Neuronal stem cell (in vitro differentiated cells): ENCODE measurements at regions not wholly inside any gene's neighbourhood (a gene's known extent, or its start where the extent isn't known, plus 50 kb on each side); places are given as distances from the start of the nearest gene placed in this dataset.

Experiments
- DNase-seq: peaks from one replicate; pipeline ENCODE4 v3.0.0-alpha.2; 2013; ENCODE audit warnings: low spot score
- H2AFZ ChIP-seq: one replicate; pipeline ENCODE4 v1.6.1; 2013; ENCODE audit warnings: mild to moderate bottlenecking, low read length, inconsistent platforms
- H2AK5ac ChIP-seq: 2 replicates; pipeline ENCODE4 v1.6.1; 2013; ENCODE audit warnings: low read depth, mild to moderate bottlenecking, inconsistent platforms, low read length, moderate library complexity, mixed read lengths
- H2BK120ac ChIP-seq: 2 replicates; pipeline ENCODE4 v1.6.1; 2013; ENCODE audit warnings: low read depth, mild to moderate bottlenecking, inconsistent platforms, low read length, moderate library complexity, mixed read lengths
- H2BK12ac ChIP-seq: one replicate; pipeline ENCODE4 v1.6.1; 2013; ENCODE audit warnings: low read length, inconsistent platforms
- H2BK15ac ChIP-seq: 2 replicates; pipeline ENCODE4 v1.6.1; 2013; ENCODE audit warnings: mild to moderate bottlenecking, low read length, inconsistent platforms, mixed read lengths
- H2BK5ac ChIP-seq: one replicate; pipeline ENCODE4 v1.6.1; 2013; ENCODE audit warnings: inconsistent platforms, mild to moderate bottlenecking, low read length, moderate library complexity
- H3K14ac ChIP-seq: one replicate; pipeline ENCODE4 v1.6.1; 2013; ENCODE audit warnings: low read length, inconsistent platforms
- H3K18ac ChIP-seq: 2 replicates; pipeline ENCODE4 v1.6.1; 2013; ENCODE audit warnings: low read length, inconsistent platforms
- H3K23ac ChIP-seq: 2 replicates; pipeline ENCODE4 v1.6.1; 2013; ENCODE audit warnings: low read depth, mild to moderate bottlenecking, mixed read lengths, low read length, inconsistent platforms; ENCODE audit not compliant: poor library complexity
- H3K27ac ChIP-seq: replicated peaks from 3 replicates; pipeline ENCODE4 v1.5.1; 2013; ENCODE audit warnings: low read length, inconsistent platforms
- H3K27me3 ChIP-seq, 3 experiments: 2 replicates each; pipeline ENCODE4 v1.6.1; 2013; ENCODE audit warnings: low read length in 3 of 3, mild to moderate bottlenecking in 2 of 3, inconsistent platforms in 1 of 3, low read depth in 1 of 3, mixed read lengths in 1 of 3, moderate library complexity in 1 of 3; ENCODE audit not compliant: control insufficient read depth in 3 of 3, insufficient read depth in 3 of 3
- H3K36me3 ChIP-seq, 2 donors: replicated peaks in 1 of 2; 2 replicates each; pipeline ENCODE4 v1.6.1; 2013; ENCODE audit warnings: low read length in 2 of 2; ENCODE audit not compliant: control insufficient read depth in 2 of 2, insufficient read depth in 2 of 2
- H3K4ac ChIP-seq: 2 replicates; pipeline ENCODE4 v1.6.1; 2013; ENCODE audit warnings: inconsistent platforms, mild to moderate bottlenecking, low read length, moderate library complexity
- H3K4me1 ChIP-seq, 2 donors: 1 replicate in 1 of 2; 2 replicates in 1 of 2; pipeline ENCODE4 v1.6.1; 2013; ENCODE audit warnings: low read length in 2 of 2, low read depth in 1 of 2; ENCODE audit not compliant: control insufficient read depth in 2 of 2, insufficient read depth in 1 of 2
- H3K4me2 ChIP-seq: one replicate; pipeline ENCODE4 v1.6.1; 2013; ENCODE audit warnings: mild to moderate bottlenecking, low read length, inconsistent platforms; ENCODE audit not compliant: insufficient read depth, poor library complexity, severe bottlenecking
- H3K4me3 ChIP-seq, 2 donors: 2 replicates each; pipeline ENCODE4 v1.5.1; 2013; ENCODE audit warnings: low read length in 2 of 2, mild to moderate bottlenecking in 2 of 2, inconsistent platforms in 1 of 2, moderate library complexity in 1 of 2
- H3K79me1 ChIP-seq: one replicate; pipeline ENCODE4 v1.6.1; 2013; ENCODE audit warnings: low read depth, mild to moderate bottlenecking, inconsistent platforms, low read length, moderate library complexity
- H3K9ac ChIP-seq: one replicate; pipeline ENCODE4 v1.6.1; 2013; ENCODE audit warnings: mild to moderate bottlenecking, low read depth, low read length, inconsistent platforms; ENCODE audit not compliant: poor library complexity
- H3K9me3 ChIP-seq, 2 donors: replicated peaks in 1 of 2; 2 replicates each; pipeline versions ENCODE3 to v1.6.1; 2013; ENCODE audit warnings: low read length in 2 of 2, mild to moderate bottlenecking in 2 of 2, inconsistent platforms in 1 of 2, low read depth in 1 of 2, mixed read lengths in 1 of 2, moderate library complexity in 1 of 2; ENCODE audit not compliant: control insufficient read depth in 2 of 2, insufficient read depth in 1 of 2
- H4K8ac ChIP-seq: one replicate; pipeline ENCODE4 v1.6.1; 2013; ENCODE audit warnings: low read depth, mild to moderate bottlenecking, inconsistent platforms, low read length, moderate library complexity
- H4K91ac ChIP-seq: one replicate; pipeline ENCODE4 v1.6.1; 2013; ENCODE audit warnings: low read length, low read depth, mild to moderate bottlenecking, inconsistent platforms; ENCODE audit not compliant: poor library complexity
- WGBS, 2 donors: extraction: QIAGEN DNeasy Blood & Tissue Kit; methylation state at CpG; one replicate each; pipeline ENCODE4 v1.1.7; 2013; ENCODE audit warnings: missing lambda C conversion rate in 2 of 2, mixed read lengths in 1 of 2; ENCODE audit not compliant: insufficient read length in 2 of 2, insufficient replicate concordance in 1 of 2; ENCODE audit errors: extremely low coverage in 2 of 2; 5-methylcytosine and 5-hydroxymethylcytosine counted together

DNA sequence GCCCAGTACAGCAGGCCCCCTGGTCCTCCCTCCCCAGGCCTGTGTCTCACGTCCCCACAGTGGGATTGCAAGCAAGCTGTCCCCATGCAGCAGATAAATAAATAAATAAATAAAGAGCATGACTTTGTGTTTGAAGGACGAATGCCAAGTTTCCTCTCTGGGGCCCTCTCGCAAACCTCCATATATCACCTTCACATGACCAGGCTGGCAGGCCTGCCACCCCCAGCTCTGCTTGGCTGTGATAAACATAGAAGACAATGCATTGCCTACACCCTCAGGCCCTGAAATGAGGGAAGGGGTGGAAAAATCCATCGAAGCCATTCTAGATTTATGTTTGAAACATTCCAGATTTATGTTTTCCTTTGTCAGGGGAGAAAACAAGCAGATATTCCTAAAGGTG lies 107.3 kb downstream of the CCT6B start:
- Histone ChIP-seq H3K9ac (no peak overlapping the region), H3K4me2 (no peak overlapping the region), H3K4me3 (no peak overlapping the region), H4K8ac (no peak overlapping the region), H2BK15ac (no peak overlapping the region), H2AFZ (no peak overlapping the region), H3K36me3 (no peaks in the 10 kb centered on the region), H2BK5ac (no peak overlapping the region), H3K4me1 (no peaks in the 10 kb centered on the region), H3K27ac (no peak overlapping the region), H2BK120ac (no peak overlapping the region), H3K4ac (no peak overlapping the region), H2AK5ac (no peak overlapping the region), H4K91ac (no peak overlapping the region), H3K79me1 (no peaks in the 10 kb centered on the region), H3K18ac (no peak overlapping the region), H3K14ac (no peak overlapping the region), H3K23ac (no peak overlapping the region), H2BK12ac (no peak overlapping the region), H3K9me3 (no peaks in the 10 kb centered on the region), H3K27me3 (no peaks in the 10 kb centered on the region)
- no CpG with 5 or more reads among the region's 4 CpGs for WGBS, 2 donors
- DNase-seq, result no peak

DNA sequence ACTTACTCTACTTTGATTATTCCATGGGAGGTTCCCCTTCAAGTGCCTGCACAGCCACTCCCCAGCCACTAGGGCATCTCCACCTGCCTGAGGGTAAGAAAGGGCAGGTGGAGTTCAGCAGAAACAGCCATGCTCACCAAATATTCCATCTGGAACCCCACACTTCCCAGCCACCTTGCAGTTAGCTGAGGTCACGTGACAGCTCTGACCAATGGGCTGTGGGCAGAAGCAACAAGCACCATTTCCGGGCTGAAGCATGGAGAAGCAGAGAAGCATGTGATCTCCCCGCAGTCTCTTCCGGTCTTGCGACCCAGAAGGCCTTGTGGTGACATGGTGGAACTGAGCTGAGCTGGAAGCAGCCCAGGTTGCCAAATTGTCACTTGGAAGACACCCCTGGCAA lies 108.6 kb downstream of the CCT6B start:
- DNase-seq, result no peak

DNA sequence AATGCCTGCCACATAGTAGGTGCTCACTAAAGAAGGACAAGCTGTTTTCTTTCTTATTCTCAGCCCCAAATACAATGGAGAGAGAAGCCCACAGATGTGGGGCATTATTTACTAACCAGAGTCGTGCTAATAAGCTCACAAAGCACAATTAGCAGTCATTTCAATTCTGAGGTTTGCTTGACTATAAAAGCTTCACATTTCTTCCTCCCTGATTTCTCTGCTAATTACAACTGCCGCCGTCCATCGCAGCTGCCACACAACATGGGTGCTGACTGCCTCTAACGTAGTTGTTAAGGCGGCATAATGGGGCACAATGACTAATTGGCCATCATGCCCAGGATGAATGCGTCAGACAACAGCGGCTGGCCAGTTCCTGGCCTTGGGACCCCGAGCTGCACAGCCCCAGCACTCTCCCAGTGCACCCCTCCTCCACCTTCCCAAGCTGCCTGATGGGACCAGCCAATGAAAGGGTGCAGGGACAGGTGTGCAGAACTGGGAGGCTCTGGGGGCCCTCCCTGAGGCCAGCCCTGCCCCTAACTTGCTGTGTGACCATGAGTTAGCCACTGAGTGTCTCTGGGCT lies 109.2 kb downstream of the CCT6B start:
- Histone ChIP-seq H3K18ac (no peak overlapping the region), H2AK5ac (no peak overlapping the region), H3K4ac (no peak overlapping the region), H3K4me1 (no peaks in the 10 kb centered on the region), H2BK15ac (no peak overlapping the region), H3K4me2 (no peak overlapping the region), H3K4me3 (no peak overlapping the region), H3K23ac (no peak overlapping the region), H3K27ac (no peak overlapping the region), H3K79me1 (no peaks in the 10 kb centered on the region), H2BK12ac (no peak overlapping the region), H4K8ac (no peak overlapping the region), H2BK120ac (no peak overlapping the region), H3K9me3 (no peaks in the 10 kb centered on the region), H2AFZ (no peak overlapping the region), H3K36me3 (no peaks in the 10 kb centered on the region), H3K27me3 (no peaks in the 10 kb centered on the region), H3K14ac (no peak overlapping the region), H2BK5ac (no peak overlapping the region), H3K9ac (no peak overlapping the region), H4K91ac (no peak overlapping the region)
- no CpG with 5 or more reads among the region's 9 CpGs for WGBS, 2 donors
- no peak for DNase-seq

More for the DNA sequence above, 108.6 kb downstream of the CCT6B start:
- no peaks in the 10 kb centered on the region for H3K9me3 ChIP-seq
- no peaks in the 10 kb centered on the region for H3K27me3 ChIP-seq
- H3K23ac ChIP-seq, result no peak overlapping the region
- H3K4me3 ChIP-seq, result no peak overlapping the region
- no peak overlapping the region for H4K91ac ChIP-seq
- no peak overlapping the region for H2BK12ac ChIP-seq
- H3K4ac ChIP-seq, result no peak overlapping the region
- H4K8ac ChIP-seq, result no peak overlapping the region
- no CpG with 5 or more reads among the region's 5 CpGs for WGBS, 2 donors
- H2AFZ ChIP-seq, result peak overlapping the region; percentile 16
- no peak overlapping the region for H3K14ac ChIP-seq
- no peak overlapping the region for H3K9ac ChIP-seq
- no peak overlapping the region for H2BK5ac ChIP-seq
- no peak overlapping the region for H3K18ac ChIP-seq
- H3K4me1 ChIP-seq, result no peaks in the 10 kb centered on the region
- no peak overlapping the region for H2BK120ac ChIP-seq
- H2BK15ac ChIP-seq, result no peak overlapping the region
- H3K27ac ChIP-seq, result no peak overlapping the region
- no peak overlapping the region for H2AK5ac ChIP-seq
- H3K36me3 ChIP-seq, result no peaks in the 10 kb centered on the region
- no peak overlapping the region for H3K4me2 ChIP-seq
- H3K79me1 ChIP-seq, result no peaks in the 10 kb centered on the region

- H2AFZ ChIP-seq, result no peak overlapping the region
- H2AK5ac ChIP-seq, result no peak overlapping the region
- no peak overlapping the region for H3K18ac ChIP-seq
- H3K4me2 ChIP-seq, result no peak overlapping the region
- no peak overlapping the region for H4K91ac ChIP-seq
- no peaks in the 10 kb centered on the region for H3K9me3 ChIP-seq
- H2BK120ac ChIP-seq, result no peak overlapping the region
- no peak overlapping the region for H2BK15ac ChIP-seq
- H3K36me3 ChIP-seq, result no peaks in the 10 kb centered on the region
- DNase-seq, result no peak
- H3K23ac ChIP-seq, result no peak overlapping the region
- no peak overlapping the region for H3K4ac ChIP-seq
- no peaks in the 10 kb centered on the region for H3K79me1 ChIP-seq
- H3K27me3 ChIP-seq, result peaks cover 0 to 3% (median 0%) of the 10 kb centered on the region in 3 experiments
- H3K27ac ChIP-seq, result no peak overlapping the region
- no peak overlapping the region for H3K4me3 ChIP-seq
- no peak overlapping the region for H3K14ac ChIP-seq
- no peak overlapping the region for H3K9ac ChIP-seq
- H4K8ac ChIP-seq, result no peak overlapping the region
- no peaks in the 10 kb centered on the region for H3K4me1 ChIP-seq
- WGBS, 2 donors, result no CpG with 5 or more reads among the region's 3 CpGs
- no peak overlapping the region for H2BK12ac ChIP-seq
- no peak overlapping the region for H2BK5ac ChIP-seq
These were observed 110.3 kb downstream of the CCT6B start for GRCh38 chr17:34850964-34851363.
